ENCODE measurements at regions not wholly inside any gene's neighbourhood (a gene's known extent, or its start where the extent isn't known, plus 50 kb on each side); places are given as distances from the start of the nearest gene placed in this dataset.

- DNase-seq (ENCODE audit: low spot score), result no peak
- Mint-ChIP-seq H3K9me3 (no peaks in the 10 kb centered on the region), H3K4me1 (no peaks in the 10 kb centered on the region), H3K4me3 (no peak overlapping the region), H3K36me3 (no peaks in the 10 kb centered on the region), H3K27ac (no peak overlapping the region), H3K27me3 (ENCODE audit: low read depth) (no peaks in the 10 kb centered on the region)
- POLR2A ChIA-PET, result no interaction called here
- no peak for ATAC-seq
- TF ChIP-seq ZNF317 (CRISPR knock-in tag; IDR thresholded peaks at IDR 0.05; ENCODE audit: borderline replicate concordance, low read depth) (no peak), ZBTB43 (CRISPR knock-in tag; IDR thresholded peaks at IDR 0.05) (no peak), GABPB1 (CRISPR knock-in tag; IDR thresholded peaks at IDR 0.05) (no peak), ESRRA (CRISPR knock-in tag; IDR thresholded peaks at IDR 0.05; ENCODE audit: borderline replicate concordance) (no peak), ZNF281 (CRISPR knock-in tag; IDR thresholded peaks at IDR 0.05) (no peak), IRF2 (CRISPR knock-in tag; IDR thresholded peaks at IDR 0.05; ENCODE audit: borderline replicate concordance, low read depth) (no peak), SMAD4 (CRISPR knock-in tag; IDR thresholded peaks at IDR 0.05) (no peak), TEAD1 (CRISPR knock-in tag; IDR thresholded peaks at IDR 0.05) (no peak)
- TF ChIP-seq, protein P1, sequence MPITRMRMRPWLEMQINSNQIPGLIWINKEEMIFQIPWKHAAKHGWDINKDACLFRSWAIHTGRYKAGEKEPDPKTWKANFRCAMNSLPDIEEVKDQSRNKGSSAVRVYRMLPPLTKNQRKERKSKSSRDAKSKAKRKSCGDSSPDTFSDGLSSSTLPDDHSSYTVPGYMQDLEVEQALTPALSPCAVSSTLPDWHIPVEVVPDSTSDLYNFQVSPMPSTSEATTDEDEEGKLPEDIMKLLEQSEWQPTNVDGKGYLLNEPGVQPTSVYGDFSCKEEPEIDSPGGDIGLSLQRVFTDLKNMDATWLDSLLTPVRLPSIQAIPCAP (CRISPR knock-in tag; IDR thresholded peaks at IDR 0.05), result no peak
- CTCF ChIA-PET, result no interaction called here
These were observed 262.2 kb upstream of the UBASH3B start for GRCh38 chr11:122393209-122393860.

GRCh38 chr11:122392508-122392907, 263.0 kb upstream of the UBASH3B start:
- no peak overlapping the region for H3K4me3 Mint-ChIP-seq
- no peaks in the 10 kb centered on the region for H3K9me3 Mint-ChIP-seq
- H3K36me3 Mint-ChIP-seq, result no peaks in the 10 kb centered on the region
- H3K27ac Mint-ChIP-seq, result no peak overlapping the region
- ChIA-PET CTCF (no interaction called here), POLR2A (no interaction called here)
- no peak for DNase-seq (ENCODE audit: low spot score)
- no peaks in the 10 kb centered on the region for H3K27me3 Mint-ChIP-seq (ENCODE audit: low read depth)
- no peaks in the 10 kb centered on the region for H3K4me1 Mint-ChIP-seq
- no peak for ATAC-seq
- no peak for TF ChIP-seq TEAD1 (CRISPR knock-in tag; IDR thresholded peaks at IDR 0.05)
- TF ChIP-seq, protein P2, sequence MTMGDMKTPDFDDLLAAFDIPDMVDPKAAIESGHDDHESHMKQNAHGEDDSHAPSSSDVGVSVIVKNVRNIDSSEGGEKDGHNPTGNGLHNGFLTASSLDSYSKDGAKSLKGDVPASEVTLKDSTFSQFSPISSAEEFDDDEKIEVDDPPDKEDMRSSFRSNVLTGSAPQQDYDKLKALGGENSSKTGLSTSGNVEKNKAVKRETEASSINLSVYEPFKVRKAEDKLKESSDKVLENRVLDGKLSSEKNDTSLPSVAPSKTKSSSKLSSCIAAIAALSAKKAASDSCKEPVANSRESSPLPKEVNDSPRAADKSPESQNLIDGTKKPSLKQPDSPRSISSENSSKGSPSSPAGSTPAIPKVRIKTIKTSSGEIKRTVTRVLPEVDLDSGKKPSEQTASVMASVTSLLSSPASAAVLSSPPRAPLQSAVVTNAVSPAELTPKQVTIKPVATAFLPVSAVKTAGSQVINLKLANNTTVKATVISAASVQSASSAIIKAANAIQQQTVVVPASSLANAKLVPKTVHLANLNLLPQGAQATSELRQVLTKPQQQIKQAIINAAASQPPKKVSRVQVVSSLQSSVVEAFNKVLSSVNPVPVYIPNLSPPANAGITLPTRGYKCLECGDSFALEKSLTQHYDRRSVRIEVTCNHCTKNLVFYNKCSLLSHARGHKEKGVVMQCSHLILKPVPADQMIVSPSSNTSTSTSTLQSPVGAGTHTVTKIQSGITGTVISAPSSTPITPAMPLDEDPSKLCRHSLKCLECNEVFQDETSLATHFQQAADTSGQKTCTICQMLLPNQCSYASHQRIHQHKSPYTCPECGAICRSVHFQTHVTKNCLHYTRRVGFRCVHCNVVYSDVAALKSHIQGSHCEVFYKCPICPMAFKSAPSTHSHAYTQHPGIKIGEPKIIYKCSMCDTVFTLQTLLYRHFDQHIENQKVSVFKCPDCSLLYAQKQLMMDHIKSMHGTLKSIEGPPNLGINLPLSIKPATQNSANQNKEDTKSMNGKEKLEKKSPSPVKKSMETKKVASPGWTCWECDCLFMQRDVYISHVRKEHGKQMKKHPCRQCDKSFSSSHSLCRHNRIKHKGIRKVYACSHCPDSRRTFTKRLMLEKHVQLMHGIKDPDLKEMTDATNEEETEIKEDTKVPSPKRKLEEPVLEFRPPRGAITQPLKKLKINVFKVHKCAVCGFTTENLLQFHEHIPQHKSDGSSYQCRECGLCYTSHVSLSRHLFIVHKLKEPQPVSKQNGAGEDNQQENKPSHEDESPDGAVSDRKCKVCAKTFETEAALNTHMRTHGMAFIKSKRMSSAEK (CRISPR knock-in tag; IDR thresholded peaks at IDR 0.05; ENCODE audit: borderline replicate concordance), result no peak
- no peak for TF ChIP-seq ZNF263 (CRISPR knock-in tag; IDR thresholded peaks at IDR 0.05; ENCODE audit: low read depth)
- TF ChIP-seq ZBTB43 (CRISPR knock-in tag; IDR thresholded peaks at IDR 0.05), result no peak
- no peak for TF ChIP-seq PRDM15 (CRISPR knock-in tag; IDR thresholded peaks at IDR 0.05)
- TF ChIP-seq CREB1 (CRISPR knock-in tag; IDR thresholded peaks at IDR 0.05), result no peak
- TF ChIP-seq NFE2L1 (CRISPR knock-in tag; IDR thresholded peaks at IDR 0.05), result no peak
- no peak for TF ChIP-seq ATF3 (CRISPR knock-in tag; conservative IDR thresholded peaks at IDR 0.05)
- TF ChIP-seq TCF7 (CRISPR knock-in tag; IDR thresholded peaks at IDR 0.05; ENCODE audit: low read depth), result no peak
- no peak for TF ChIP-seq EMX1 (CRISPR knock-in tag; IDR thresholded peaks at IDR 0.05)
- TF ChIP-seq ZNF138 (CRISPR knock-in tag; conservative IDR thresholded peaks at IDR 0.05), result no peak
- no peak for TF ChIP-seq E2F1 (CRISPR knock-in tag; IDR thresholded peaks at IDR 0.05)
- TF ChIP-seq IRF2 (CRISPR knock-in tag; IDR thresholded peaks at IDR 0.05; ENCODE audit: borderline replicate concordance, low read depth), result no peak

All from WTC11 (cell line).